ENCODE measurements at regions not wholly inside any gene's neighbourhood (a gene's known extent, or its start where the extent isn't known, plus 50 kb on each side); places are given as distances from the start of the nearest gene placed in this dataset.

GRCh38 chr3:65153850-65154512 lies 466.2 kb upstream of the ADAMTS9 start:
- no peak for TF ChIP-seq CTCF (IDR thresholded peaks at IDR 0.05; ENCODE audit: insufficient read depth, low read length)
- TF ChIP-seq POLR2AphosphoS5 (IDR thresholded peaks at IDR 0.05; ENCODE audit: low read depth) = no peak
- TF ChIP-seq SPI1 (IDR thresholded peaks at IDR 0.05; ENCODE audit: borderline replicate concordance, low read depth) = no peak

Data from HL-60 (cell line).